ENCODE measurements at regions not wholly inside any gene's neighbourhood (a gene's known extent, or its start where the extent isn't known, plus 50 kb on each side); places are given as distances from the start of the nearest gene placed in this dataset.

GRCh38 chr16:79790854-79791253 is 190.3 kb upstream of the MAF start:
- DNase-seq = no peak
- WGBS, 3 donors = 76 to 87% (median 81%) methylated on average over 6 of the region's 6 CpGs
- no peaks in the 10 kb centered on the region for H3K4me1 ChIP-seq (ENCODE audit: control insufficient read depth in 3 of 3, insufficient read depth in 2 of 3, low read depth in 1 of 3, low read length in 2 of 3)
- H3K27ac ChIP-seq (ENCODE audit: low read depth in 1 of 3, low read length in 2 of 3) = no peak overlapping the region
- no peak overlapping the region for H3K4me3 ChIP-seq (ENCODE audit: low read depth in 1 of 3, low read length in 3 of 3)
- H3K27me3 ChIP-seq (ENCODE audit: control insufficient read depth in 3 of 3, insufficient read depth in 3 of 3, low read length in 3 of 3) = no peaks in the 10 kb centered on the region
- H3K36me3 ChIP-seq (ENCODE audit: control insufficient read depth in 3 of 3, insufficient read depth in 2 of 3, low read depth in 1 of 3, low read length in 3 of 3) = no peaks in the 10 kb centered on the region
- no peaks in the 10 kb centered on the region for H3K9me3 ChIP-seq (ENCODE audit: control insufficient read depth in 2 of 2, insufficient read depth in 1 of 2, low read depth in 1 of 2, low read length in 1 of 2)
- no peak for FAIRE-seq

- no peak for FAIRE-seq
Observed at GRCh38 chr16:79788949-79789348, 188.4 kb upstream of the MAF start.

GRCh38 chr16:79786389-79786788 is 185.9 kb upstream of the MAF start:
- FAIRE-seq = no peak
- Histone ChIP-seq H3K4me1 (ENCODE audit: control insufficient read depth in 3 of 3, insufficient read depth in 2 of 3, low read depth in 1 of 3, low read length in 2 of 3) (no peaks in the 10 kb centered on the region), H3K27me3 (ENCODE audit: control insufficient read depth in 3 of 3, insufficient read depth in 3 of 3, low read length in 3 of 3) (no peaks in the 10 kb centered on the region), H3K4me3 (ENCODE audit: low read depth in 1 of 3, low read length in 3 of 3) (no peak overlapping the region), H3K36me3 (ENCODE audit: control insufficient read depth in 3 of 3, insufficient read depth in 2 of 3, low read depth in 1 of 3, low read length in 3 of 3) (no peaks in the 10 kb centered on the region), H3K9me3 (ENCODE audit: control insufficient read depth in 2 of 2, insufficient read depth in 1 of 2, low read depth in 1 of 2, low read length in 1 of 2) (no peaks in the 10 kb centered on the region), H3K27ac (ENCODE audit: low read depth in 1 of 3, low read length in 2 of 3) (no peak overlapping the region)
- 92 to 99% (median 95%) methylated on average over 3 of the region's 3 CpGs for WGBS, 3 donors
- DNase-seq = no peak

More at GRCh38 chr16:79788949-79789348, 188.4 kb upstream of the MAF start:
- WGBS, 3 donors = 74 to 85% (median 74%) methylated on average over 5 of the region's 5 CpGs
- no peaks in the 10 kb centered on the region for H3K4me1 ChIP-seq (ENCODE audit: control insufficient read depth in 3 of 3, insufficient read depth in 2 of 3, low read depth in 1 of 3, low read length in 2 of 3)
- no peak overlapping the region for H3K27ac ChIP-seq (ENCODE audit: low read depth in 1 of 3, low read length in 2 of 3)
- H3K36me3 ChIP-seq (ENCODE audit: control insufficient read depth in 3 of 3, insufficient read depth in 2 of 3, low read depth in 1 of 3, low read length in 3 of 3) = no peaks in the 10 kb centered on the region
- no peaks in the 10 kb centered on the region for H3K9me3 ChIP-seq (ENCODE audit: control insufficient read depth in 2 of 2, insufficient read depth in 1 of 2, low read depth in 1 of 2, low read length in 1 of 2)
- DNase-seq = no peak
- no peaks in the 10 kb centered on the region for H3K27me3 ChIP-seq (ENCODE audit: control insufficient read depth in 3 of 3, insufficient read depth in 3 of 3, low read length in 3 of 3)
- H3K4me3 ChIP-seq (ENCODE audit: low read depth in 1 of 3, low read length in 3 of 3) = no peak overlapping the region

- Histone ChIP-seq H3K27ac (ENCODE audit: low read depth in 1 of 3, low read length in 2 of 3) (peak overlapping the region in 2 of 3 donors; percentile 20 to 69), H3K36me3 (ENCODE audit: control insufficient read depth in 3 of 3, insufficient read depth in 2 of 3, low read depth in 1 of 3, low read length in 3 of 3) (no peaks in the 10 kb centered on the region), H3K9me3 (ENCODE audit: control insufficient read depth in 2 of 2, insufficient read depth in 1 of 2, low read depth in 1 of 2, low read length in 1 of 2) (no peaks in the 10 kb centered on the region), H3K27me3 (ENCODE audit: control insufficient read depth in 3 of 3, insufficient read depth in 3 of 3, low read length in 3 of 3) (no peaks in the 10 kb centered on the region), H3K4me1 (ENCODE audit: control insufficient read depth in 3 of 3, insufficient read depth in 2 of 3, low read depth in 1 of 3, low read length in 2 of 3) (no peaks in the 10 kb centered on the region), H3K4me3 (ENCODE audit: low read depth in 1 of 3, low read length in 3 of 3) (no peak overlapping the region)
- whole genome bisulfite sequencing, 3 donors = 75 to 89% (median 82%) methylated on average over 5 of the region's 5 CpGs
- no peak for FAIRE-seq
- no peak for DNase-seq
Observed at GRCh38 chr16:79784007-79784406, 183.5 kb upstream of the MAF start.

- H3K27ac ChIP-seq (ENCODE audit: low read depth in 1 of 3, low read length in 2 of 3) = no peak overlapping the region
- no peak for DNase-seq
Observed at GRCh38 chr16:79777679-79778078, 177.1 kb upstream of the MAF start.

GRCh38 chr16:79776243-79776847 is 175.8 kb upstream of the MAF start:
- 57 to 66% (median 65%) methylated on average over 4 of the region's 4 CpGs for WGBS, 3 donors
- peaks cover under 1 to 20% (median 4%) of the 10 kb centered on the region in 3 donors for H3K4me1 ChIP-seq (ENCODE audit: control insufficient read depth in 3 of 3, insufficient read depth in 2 of 3, low read depth in 1 of 3, low read length in 2 of 3)
- no peaks in the 10 kb centered on the region for H3K27me3 ChIP-seq (ENCODE audit: control insufficient read depth in 3 of 3, insufficient read depth in 3 of 3, low read length in 3 of 3)
- peak overlapping the region in 1 of 3 donors; percentile 19 for H3K27ac ChIP-seq (ENCODE audit: low read depth in 1 of 3, low read length in 2 of 3)
- H3K4me3 ChIP-seq (ENCODE audit: low read depth in 1 of 3, low read length in 3 of 3) = no peak overlapping the region
- no peak for FAIRE-seq
- H3K9me3 ChIP-seq (ENCODE audit: control insufficient read depth in 2 of 2, insufficient read depth in 1 of 2, low read depth in 1 of 2, low read length in 1 of 2) = no peaks in the 10 kb centered on the region
- DNase-seq = peak; percentile 12 to 52
- no peaks in the 10 kb centered on the region for H3K36me3 ChIP-seq (ENCODE audit: control insufficient read depth in 3 of 3, insufficient read depth in 2 of 3, low read depth in 1 of 3, low read length in 3 of 3)

More at GRCh38 chr16:79777679-79778078, 177.1 kb upstream of the MAF start:
- FAIRE-seq = no peak
- H3K9me3 ChIP-seq (ENCODE audit: control insufficient read depth in 2 of 2, insufficient read depth in 1 of 2, low read depth in 1 of 2, low read length in 1 of 2) = no peaks in the 10 kb centered on the region
- peaks cover 0 to 6% (median 2%) of the 10 kb centered on the region in 3 donors for H3K4me1 ChIP-seq (ENCODE audit: control insufficient read depth in 3 of 3, insufficient read depth in 2 of 3, low read depth in 1 of 3, low read length in 2 of 3)
- no peaks in the 10 kb centered on the region for H3K36me3 ChIP-seq (ENCODE audit: control insufficient read depth in 3 of 3, insufficient read depth in 2 of 3, low read depth in 1 of 3, low read length in 3 of 3)
- H3K4me3 ChIP-seq (ENCODE audit: low read depth in 1 of 3, low read length in 3 of 3) = no peak overlapping the region
- H3K27me3 ChIP-seq (ENCODE audit: control insufficient read depth in 3 of 3, insufficient read depth in 3 of 3, low read length in 3 of 3) = no peaks in the 10 kb centered on the region

GRCh38 chr16:79772784-79773183 is 172.2 kb upstream of the MAF start:
- 15 to 57% (median 38%) methylated on average over 3 of the region's 3 CpGs for WGBS, 3 donors

GRCh38 chr16:79772048-79772447 is 171.5 kb upstream of the MAF start:
- no peaks in the 10 kb centered on the region for H3K36me3 ChIP-seq (ENCODE audit: control insufficient read depth in 3 of 3, insufficient read depth in 2 of 3, low read depth in 1 of 3, low read length in 3 of 3)
- H3K9me3 ChIP-seq (ENCODE audit: control insufficient read depth in 2 of 2, insufficient read depth in 1 of 2, low read depth in 1 of 2, low read length in 1 of 2) = no peaks in the 10 kb centered on the region
- FAIRE-seq (no peak), DNase-seq (peak; percentile 62 to 78)
- WGBS, 3 donors = 14 to 44% (median 31%) methylated on average over 4 of the region's 4 CpGs
- peak overlapping the region in 2 of 3 donors; percentile 15 to 82 for H3K27ac ChIP-seq (ENCODE audit: low read depth in 1 of 3, low read length in 2 of 3)
- no peaks in the 10 kb centered on the region for H3K27me3 ChIP-seq (ENCODE audit: control insufficient read depth in 3 of 3, insufficient read depth in 3 of 3, low read length in 3 of 3)
- H3K4me1 ChIP-seq (ENCODE audit: control insufficient read depth in 3 of 3, insufficient read depth in 2 of 3, low read depth in 1 of 3, low read length in 2 of 3) = peaks cover 6 to 57% (median 12%) of the 10 kb centered on the region in 3 donors
- no peak overlapping the region for H3K4me3 ChIP-seq (ENCODE audit: low read depth in 1 of 3, low read length in 3 of 3)

More at GRCh38 chr16:79772784-79773183, 172.2 kb upstream of the MAF start:
- FAIRE-seq (no peak), DNase-seq (peak; percentile 23 to 72)
- H3K36me3 ChIP-seq (ENCODE audit: control insufficient read depth in 3 of 3, insufficient read depth in 2 of 3, low read depth in 1 of 3, low read length in 3 of 3) = no peaks in the 10 kb centered on the region
- no peak overlapping the region for H3K4me3 ChIP-seq (ENCODE audit: low read depth in 1 of 3, low read length in 3 of 3)
- no peaks in the 10 kb centered on the region for H3K27me3 ChIP-seq (ENCODE audit: control insufficient read depth in 3 of 3, insufficient read depth in 3 of 3, low read length in 3 of 3)
- H3K27ac ChIP-seq (ENCODE audit: low read depth in 1 of 3, low read length in 2 of 3) = peak overlapping the region in 1 of 3 donors; percentile 82
- no peaks in the 10 kb centered on the region for H3K9me3 ChIP-seq (ENCODE audit: control insufficient read depth in 2 of 2, insufficient read depth in 1 of 2, low read depth in 1 of 2, low read length in 1 of 2)
- peaks cover 6 to 50% (median 12%) of the 10 kb centered on the region in 3 donors for H3K4me1 ChIP-seq (ENCODE audit: control insufficient read depth in 3 of 3, insufficient read depth in 2 of 3, low read depth in 1 of 3, low read length in 2 of 3)

All from small intestine (tissue), 7 donors.